ENCODE measurements at regions not wholly inside any gene's neighbourhood (a gene's known extent, or its start where the extent isn't known, plus 50 kb on each side); places are given as distances from the start of the nearest gene placed in this dataset.
A peak's percentile ranks its signal among the peaks of the same experiment; 100 is the strongest.

DNA sequence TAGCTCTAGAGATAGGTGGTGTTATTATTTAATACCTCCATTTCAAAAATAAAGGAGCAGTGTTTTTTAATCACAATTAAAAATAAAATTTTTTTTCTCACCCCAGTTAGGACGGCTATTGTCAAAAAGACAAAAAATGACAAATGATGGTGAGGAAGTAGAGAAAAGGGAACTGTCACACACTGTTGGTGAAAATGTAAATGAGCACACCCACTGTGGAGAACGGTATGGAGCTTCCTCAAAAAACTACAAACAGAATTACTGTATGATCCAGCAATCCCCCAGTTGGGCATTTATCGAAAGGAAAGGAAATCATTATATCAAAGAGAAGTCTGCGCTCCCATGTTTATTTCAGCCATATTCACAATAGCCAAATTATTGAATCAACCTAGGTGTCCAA lies 148.7 kb upstream of the NR5A2 start:
- Histone ChIP-seq H3K4me1 (no peaks in the 10 kb centered on the region), H3K9me3 (no peaks in the 10 kb centered on the region), H3K27me3 (no peaks in the 10 kb centered on the region), H3K27ac (no peak overlapping the region), H3K36me3 (no peaks in the 10 kb centered on the region), H3K4me3 (no peak overlapping the region)
- TF ChIP-seq EP300 (IDR thresholded peaks at IDR 0.05): no peak
- no peak for DNase-seq
- WGBS, 2 donors: 67 to 76% methylated on average over 4 of the region's 4 CpGs
- ATAC-seq (ENCODE audit: low FRiP score in 2 of 2): peak in 1 of 2 donors; percentile 56

DNA sequence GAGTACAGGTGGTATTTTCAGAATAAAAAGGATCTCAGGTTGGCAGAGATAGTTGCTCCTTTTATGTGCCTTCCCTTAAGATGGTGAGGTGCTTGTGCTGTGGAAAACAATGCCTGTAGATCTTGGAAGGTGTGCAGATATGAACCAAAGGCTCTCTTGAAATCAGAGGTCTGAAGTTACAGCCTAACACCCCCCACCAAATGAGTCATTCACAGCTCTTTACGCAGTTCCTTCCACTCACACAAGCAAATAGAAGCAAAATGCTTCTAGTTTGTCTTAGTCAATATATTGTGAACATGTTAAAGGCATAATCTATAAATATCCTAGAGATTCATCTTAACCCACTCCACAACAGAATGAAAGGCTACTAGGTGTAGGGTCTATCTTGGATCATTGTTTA lies 128.9 kb upstream of the NR5A2 start:
- ATAC-seq (ENCODE audit: low FRiP score in 2 of 2): no peak
- no peak overlapping the region for H3K27ac ChIP-seq
- WGBS, 2 donors: 65 to 67% methylated on average over 1 of the region's 1 CpG
- TF ChIP-seq POLR2A (IDR thresholded peaks at IDR 0.05) (no peak), EP300 (IDR thresholded peaks at IDR 0.05) (no peak), POLR2AphosphoS5 (IDR thresholded peaks at IDR 0.05) (no peak)
- TF ChIP-seq, protein P1, sequence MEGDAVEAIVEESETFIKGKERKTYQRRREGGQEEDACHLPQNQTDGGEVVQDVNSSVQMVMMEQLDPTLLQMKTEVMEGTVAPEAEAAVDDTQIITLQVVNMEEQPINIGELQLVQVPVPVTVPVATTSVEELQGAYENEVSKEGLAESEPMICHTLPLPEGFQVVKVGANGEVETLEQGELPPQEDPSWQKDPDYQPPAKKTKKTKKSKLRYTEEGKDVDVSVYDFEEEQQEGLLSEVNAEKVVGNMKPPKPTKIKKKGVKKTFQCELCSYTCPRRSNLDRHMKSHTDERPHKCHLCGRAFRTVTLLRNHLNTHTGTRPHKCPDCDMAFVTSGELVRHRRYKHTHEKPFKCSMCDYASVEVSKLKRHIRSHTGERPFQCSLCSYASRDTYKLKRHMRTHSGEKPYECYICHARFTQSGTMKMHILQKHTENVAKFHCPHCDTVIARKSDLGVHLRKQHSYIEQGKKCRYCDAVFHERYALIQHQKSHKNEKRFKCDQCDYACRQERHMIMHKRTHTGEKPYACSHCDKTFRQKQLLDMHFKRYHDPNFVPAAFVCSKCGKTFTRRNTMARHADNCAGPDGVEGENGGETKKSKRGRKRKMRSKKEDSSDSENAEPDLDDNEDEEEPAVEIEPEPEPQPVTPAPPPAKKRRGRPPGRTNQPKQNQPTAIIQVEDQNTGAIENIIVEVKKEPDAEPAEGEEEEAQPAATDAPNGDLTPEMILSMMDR (IDR thresholded peaks at IDR 0.05): no peak
- no peak for DNase-seq
- H3K27me3 ChIP-seq: no peaks in the 10 kb centered on the region
- no peaks in the 10 kb centered on the region for H3K36me3 ChIP-seq
- no peaks in the 10 kb centered on the region for H3K4me1 ChIP-seq
- no peaks in the 10 kb centered on the region for H3K9me3 ChIP-seq
- no peak overlapping the region for H3K4me3 ChIP-seq

DNA sequence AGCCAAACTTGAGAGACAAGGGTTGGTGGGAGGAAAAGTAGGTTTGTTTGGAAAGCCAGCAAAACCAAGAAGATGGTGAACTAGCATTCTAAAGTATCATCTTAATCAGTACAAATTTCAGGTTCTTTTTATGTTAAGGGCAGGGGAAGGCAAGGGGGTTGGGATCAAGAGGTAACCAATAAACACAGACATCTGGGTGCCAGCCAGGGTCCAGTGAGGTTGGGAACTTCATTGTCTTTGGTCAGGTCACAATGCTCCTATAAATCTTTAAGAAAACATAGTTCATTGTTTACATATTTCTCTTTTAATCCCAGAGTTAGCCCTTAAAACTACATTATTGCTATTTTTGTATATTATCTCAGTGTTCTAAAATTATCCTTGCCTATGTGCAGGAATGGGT lies 126.2 kb upstream of the NR5A2 start:
- no peak for DNase-seq
- no peak for ATAC-seq (ENCODE audit: low FRiP score in 2 of 2)
- no peak overlapping the region for H3K27ac ChIP-seq
- TF ChIP-seq EP300 (IDR thresholded peaks at IDR 0.05) (no peak), POLR2A (IDR thresholded peaks at IDR 0.05) (no peak), POLR2AphosphoS5 (IDR thresholded peaks at IDR 0.05) (no peak)
- TF ChIP-seq, protein P1 (IDR thresholded peaks at IDR 0.05): no peak
- no peaks in the 10 kb centered on the region for H3K9me3 ChIP-seq
- no peaks in the 10 kb centered on the region for H3K4me1 ChIP-seq
- H3K27me3 ChIP-seq: no peaks in the 10 kb centered on the region
- no peaks in the 10 kb centered on the region for H3K36me3 ChIP-seq
- no peak overlapping the region for H3K4me3 ChIP-seq

DNA sequence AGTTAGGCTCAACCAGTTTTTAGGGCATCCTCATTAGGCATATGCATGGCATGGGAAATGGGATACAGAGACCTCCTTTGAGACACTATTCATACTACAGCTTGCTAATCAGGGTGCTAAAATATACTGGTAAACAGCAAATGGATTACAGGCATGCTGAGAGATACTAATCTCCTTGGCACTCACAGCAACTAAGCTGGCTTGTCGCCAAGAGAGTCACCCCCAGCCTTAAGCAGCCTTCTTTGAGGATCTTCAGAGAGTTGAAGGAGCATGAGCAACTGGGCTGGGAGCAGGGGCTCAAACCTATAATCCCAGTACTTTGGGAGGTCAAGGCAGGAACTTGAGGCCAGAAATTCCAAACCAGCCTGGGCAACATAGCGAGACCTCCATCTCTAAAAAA lies 120.1 kb upstream of the NR5A2 start:
- H3K36me3 ChIP-seq: no peaks in the 10 kb centered on the region
- no peaks in the 10 kb centered on the region for H3K27me3 ChIP-seq
- no peak overlapping the region for H3K4me3 ChIP-seq
- H3K4me1 ChIP-seq: no peaks in the 10 kb centered on the region
- H3K27ac ChIP-seq: no peak overlapping the region
- TF ChIP-seq EP300 (IDR thresholded peaks at IDR 0.05) (no peak), POLR2A (IDR thresholded peaks at IDR 0.05) (no peak), POLR2AphosphoS5 (IDR thresholded peaks at IDR 0.05) (no peak)
- TF ChIP-seq, protein P1 (IDR thresholded peaks at IDR 0.05): no peak
- ATAC-seq (ENCODE audit: low FRiP score in 2 of 2) (no peak), DNase-seq (no peak)
- 68 to 89% methylated on average over 2 of the region's 2 CpGs for WGBS, 2 donors
- no peaks in the 10 kb centered on the region for H3K9me3 ChIP-seq

DNA sequence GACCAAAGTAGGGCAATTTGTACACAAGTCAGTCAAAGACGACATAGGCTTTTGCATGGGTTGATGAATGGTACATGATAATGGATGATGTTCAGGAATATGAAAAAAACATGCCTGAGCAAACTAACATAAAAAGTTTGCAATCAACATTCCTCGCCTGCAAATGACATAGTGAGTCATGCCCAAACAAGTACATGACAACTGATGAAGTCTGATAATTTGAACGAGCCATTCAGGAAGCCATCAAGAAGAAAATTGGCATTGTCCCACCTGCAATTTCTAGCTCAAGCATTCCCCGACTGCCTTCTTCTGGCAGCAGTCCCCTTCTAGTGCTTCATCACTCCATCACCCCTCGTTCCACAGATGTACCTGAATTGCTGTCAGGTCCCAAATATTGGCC lies 118.4 kb upstream of the NR5A2 start:
- WGBS, 2 donors: 43 to 46% methylated on average over 5 of the region's 5 CpGs
- ATAC-seq (ENCODE audit: low FRiP score in 2 of 2): no peak
- H3K9me3 ChIP-seq: no peaks in the 10 kb centered on the region

More for the DNA sequence above, 118.4 kb upstream of the NR5A2 start:
- Histone ChIP-seq H3K4me1 (no peaks in the 10 kb centered on the region), H3K4me3 (no peak overlapping the region), H3K36me3 (no peaks in the 10 kb centered on the region), H3K27ac (no peak overlapping the region), H3K27me3 (no peaks in the 10 kb centered on the region)
- TF ChIP-seq, protein P1 (IDR thresholded peaks at IDR 0.05): no peak
- no peak for TF ChIP-seq POLR2A (IDR thresholded peaks at IDR 0.05)
- TF ChIP-seq EP300 (IDR thresholded peaks at IDR 0.05): no peak
- no peak for TF ChIP-seq POLR2AphosphoS5 (IDR thresholded peaks at IDR 0.05)
- DNase-seq: no peak

Measured in upper lobe of left lung (tissue), 6 donors.